A549 (cell line): ENCODE measurements at regions not wholly inside any gene's neighbourhood (a gene's known extent, or its start where the extent isn't known, plus 50 kb on each side); places are given as distances from the start of the nearest gene placed in this dataset.

Experiments
- ATAC-seq, 2 experiments: fragments of 200-7000 bp in 1 of 2; fragments of >200 bp in 1 of 2; cut with Nextera tagmentation in 1 of 2; cut with Tn5 transposase in 1 of 2; 3 replicates each; pipeline versions ENCODE4 v1.8.0 to v1.9.1; 2018 to 2020; ENCODE audit warnings: mild to moderate bottlenecking in 1 of 2, moderate library complexity in 1 of 2
- CTCF ChIA-PET: fragments of 300-600 bp; sonication (Branson Sonifier 250); formaldehyde crosslinking; extraction: SDS; loops from one replicate; lab custom pipeline; 2021; ENCODE audit warnings: antibody characterized with exemption, inconsistent platforms; lab: Yijun Ruan, JAX
- POLR2A ChIA-PET: fragments of 350-600 bp; formaldehyde crosslinking; extraction: SDS; loops from one replicate; lab custom pipeline; 2021; ENCODE audit warnings: antibody characterized with exemption, inconsistent platforms; lab: Yijun Ruan, JAX
- DNase-seq, 2 experiments: peaks; one replicate each; pipeline versions ENCODE4 v3.0.0 to v3.0.0-alpha.2; 2011 to 2016; ENCODE audit warnings: low read depth in 1 of 2, low spot score in 1 of 2
- FAIRE-seq: peaks from 2 replicates; lab custom pipeline; 2011; peaks lifted over from hg19 to GRCh38; lab: Jason Lieb, UNC
- H3K27ac ChIP-seq, 2 experiments: fragments of >200 bp; sonication (Bioruptor Twin); formaldehyde crosslinking; 3 replicates each; pipeline ENCODE4 v1.5.1; 2016 to 2017
- H3K4me1 ChIP-seq: fragments of >200 bp; sonication (Bioruptor Twin); formaldehyde crosslinking; 3 replicates; pipeline ENCODE4 v1.6.1; 2016
- H3K4me2 ChIP-seq: fragments of >200 bp; sonication (Bioruptor Twin); formaldehyde crosslinking; 3 replicates; pipeline ENCODE4 v1.6.1; 2016
- H3K4me3 ChIP-seq: fragments of >200 bp; sonication (Bioruptor Twin); formaldehyde crosslinking; 3 replicates; pipeline ENCODE4 v1.5.1; 2016
- H3K9me3 ChIP-seq: fragments of >200 bp; sonication (Bioruptor Twin); formaldehyde crosslinking; 3 replicates; pipeline ENCODE4 v1.6.1; 2016
- BHLHE40 ChIP-seq: IDR thresholded peaks from 2 replicates; pipeline ENCODE4 v1.6.1; 2012; ENCODE audit warnings: low read depth, low read length, inconsistent platforms
- CBX2 ChIP-seq: fragments of 200-600 bp; sonication (generic); IDR thresholded peaks from 2 replicates; pipeline ENCODE4 v1.6.1; 2016; ENCODE audit warnings: low read depth, mild to moderate bottlenecking, borderline replicate concordance
- CBX8 ChIP-seq: fragments of 200-600 bp; sonication (generic); IDR thresholded peaks from 2 replicates; pipeline ENCODE4 v1.6.1; 2016
- CEBPB ChIP-seq, 2 experiments: fragments of >200 bp in 1 of 2; sonication (Bioruptor Twin) in 1 of 2; formaldehyde crosslinking in 1 of 2; IDR thresholded peaks; 2 replicates each; pipeline ENCODE4 v1.6.1; 2012 to 2016
- CHD4 ChIP-seq: fragments of 200-600 bp; sonication (generic); IDR thresholded peaks from 2 replicates; pipeline ENCODE4 v1.6.1; 2016; ENCODE audit warnings: antibody characterized with exemption, mild to moderate bottlenecking, borderline replicate concordance
- RARB ChIP-seq: fragments of 250-450 bp; sonication (Bioruptor Pico); IDR thresholded peaks from 2 replicates; pipeline ENCODE4 v1.8.0; 2021; ENCODE audit warnings: mild to moderate bottlenecking, moderate library complexity
- RNF2 ChIP-seq: fragments of 200-600 bp; sonication (generic); IDR thresholded peaks from 2 replicates; pipeline ENCODE4 v1.6.1; 2016; ENCODE audit warnings: low read depth, mild to moderate bottlenecking, antibody characterized with exemption, moderate library complexity, borderline replicate concordance
- SMC3 ChIP-seq: fragments of >200 bp; sonication (Bioruptor Twin); formaldehyde crosslinking; IDR thresholded peaks from 3 replicates; pipeline ENCODE4 v1.6.1; 2018; ENCODE audit warnings: inconsistent platforms
- SREBF2 ChIP-seq: fragments of 450-650 bp; IDR thresholded peaks from 2 replicates; pipeline ENCODE4 v1.6.1; 2014; ENCODE audit warnings: mild to moderate bottlenecking, moderate library complexity
- WGBS: methylation state at CpG from one replicate; pipeline ENCODE4 v1.1.6; 2017; ENCODE audit errors: missing lambda C conversion rate; 5-methylcytosine and 5-hydroxymethylcytosine counted together
- TF ChIP-seq, protein P1 (sequence below): fragments of 200-600 bp; sonication (generic); IDR thresholded peaks from 2 replicates; pipeline ENCODE4 v1.6.1; 2016; ENCODE audit warnings: antibody characterized with exemption, mild to moderate bottlenecking, moderate library complexity
- TF ChIP-seq, protein P2 (sequence below): fragments of >200 bp; sonication (Bioruptor Twin); formaldehyde crosslinking; IDR thresholded peaks from 3 replicates; pipeline ENCODE4 v1.6.1; 2016
- TF ChIP-seq, protein P3 (sequence below): IDR thresholded peaks from 2 replicates; pipeline ENCODE4 v1.6.1; 2012

DNA sequence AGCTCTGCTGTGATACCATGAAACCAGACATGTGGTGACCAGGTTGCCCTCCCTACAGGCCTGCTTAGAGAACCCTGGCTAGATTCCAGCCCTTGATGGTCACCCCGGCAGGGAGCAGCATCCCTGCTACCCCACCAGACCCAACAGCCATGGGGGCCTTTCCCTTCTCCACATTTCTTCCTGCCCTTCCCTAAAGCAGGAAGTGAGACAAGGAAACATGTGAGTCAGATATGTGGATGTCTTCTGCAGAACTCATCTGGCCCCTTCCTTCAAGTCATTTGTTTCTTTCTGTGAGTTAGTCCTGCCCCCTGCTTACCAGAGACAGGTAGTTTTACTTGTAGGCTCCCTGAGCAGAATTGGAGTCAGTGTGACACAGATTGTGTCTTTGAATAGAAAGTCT lies 147.1 kb upstream of the USP9Y start:
- Histone ChIP-seq H3K4me3 (no peak overlapping the region), H3K27ac (no peak overlapping the region), H3K4me2 (no peak overlapping the region), H3K9me3 (no peaks in the 10 kb centered on the region), H3K4me1 (0 out of 3 replicates have a peak, but pooled peaks cover 4% of the 10 kb centered on the region)
- no peak for FAIRE-seq
- no peak for TF ChIP-seq CBX8
- no peak for TF ChIP-seq CHD4
- TF ChIP-seq, protein P1, sequence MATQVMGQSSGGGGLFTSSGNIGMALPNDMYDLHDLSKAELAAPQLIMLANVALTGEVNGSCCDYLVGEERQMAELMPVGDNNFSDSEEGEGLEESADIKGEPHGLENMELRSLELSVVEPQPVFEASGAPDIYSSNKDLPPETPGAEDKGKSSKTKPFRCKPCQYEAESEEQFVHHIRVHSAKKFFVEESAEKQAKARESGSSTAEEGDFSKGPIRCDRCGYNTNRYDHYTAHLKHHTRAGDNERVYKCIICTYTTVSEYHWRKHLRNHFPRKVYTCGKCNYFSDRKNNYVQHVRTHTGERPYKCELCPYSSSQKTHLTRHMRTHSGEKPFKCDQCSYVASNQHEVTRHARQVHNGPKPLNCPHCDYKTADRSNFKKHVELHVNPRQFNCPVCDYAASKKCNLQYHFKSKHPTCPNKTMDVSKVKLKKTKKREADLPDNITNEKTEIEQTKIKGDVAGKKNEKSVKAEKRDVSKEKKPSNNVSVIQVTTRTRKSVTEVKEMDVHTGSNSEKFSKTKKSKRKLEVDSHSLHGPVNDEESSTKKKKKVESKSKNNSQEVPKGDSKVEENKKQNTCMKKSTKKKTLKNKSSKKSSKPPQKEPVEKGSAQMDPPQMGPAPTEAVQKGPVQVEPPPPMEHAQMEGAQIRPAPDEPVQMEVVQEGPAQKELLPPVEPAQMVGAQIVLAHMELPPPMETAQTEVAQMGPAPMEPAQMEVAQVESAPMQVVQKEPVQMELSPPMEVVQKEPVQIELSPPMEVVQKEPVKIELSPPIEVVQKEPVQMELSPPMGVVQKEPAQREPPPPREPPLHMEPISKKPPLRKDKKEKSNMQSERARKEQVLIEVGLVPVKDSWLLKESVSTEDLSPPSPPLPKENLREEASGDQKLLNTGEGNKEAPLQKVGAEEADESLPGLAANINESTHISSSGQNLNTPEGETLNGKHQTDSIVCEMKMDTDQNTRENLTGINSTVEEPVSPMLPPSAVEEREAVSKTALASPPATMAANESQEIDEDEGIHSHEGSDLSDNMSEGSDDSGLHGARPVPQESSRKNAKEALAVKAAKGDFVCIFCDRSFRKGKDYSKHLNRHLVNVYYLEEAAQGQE = no peak
- no peak for TF ChIP-seq RARB (CRISPR knock-in tag)
- TF ChIP-seq BHLHE40 = no peak
- POLR2A ChIA-PET = no interaction called here
- no peak for ATAC-seq
- no CpG with 5 or more reads among the region's 1 CpG for WGBS
- no peak for DNase-seq
- CTCF ChIA-PET = no interaction called here

DNA sequence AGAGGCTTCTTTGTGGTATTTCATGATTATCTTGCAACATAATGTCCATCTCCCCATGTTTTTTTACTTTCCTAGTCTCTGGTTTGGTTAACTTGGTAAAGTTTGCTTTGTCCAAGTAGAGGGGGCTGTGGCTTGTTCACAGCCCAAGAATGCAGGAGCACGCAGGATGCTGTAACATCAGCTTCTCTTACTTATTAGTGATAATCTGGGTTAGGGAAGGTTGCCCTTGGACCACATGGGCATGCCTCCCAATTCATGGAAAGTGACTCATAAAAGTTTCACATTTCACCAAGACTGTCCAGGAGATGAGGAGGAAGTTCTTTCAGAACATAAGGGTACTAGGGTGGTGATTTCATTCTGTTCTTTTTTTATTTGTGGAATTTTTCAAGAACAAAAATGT lies 146.0 kb upstream of the USP9Y start:
- 0 out of 3 replicates have a peak, but pooled peaks cover 4% of the 10 kb centered on the region for H3K4me1 ChIP-seq
- ChIA-PET CTCF (no interaction called here), POLR2A (no interaction called here)
- TF ChIP-seq, protein P2, sequence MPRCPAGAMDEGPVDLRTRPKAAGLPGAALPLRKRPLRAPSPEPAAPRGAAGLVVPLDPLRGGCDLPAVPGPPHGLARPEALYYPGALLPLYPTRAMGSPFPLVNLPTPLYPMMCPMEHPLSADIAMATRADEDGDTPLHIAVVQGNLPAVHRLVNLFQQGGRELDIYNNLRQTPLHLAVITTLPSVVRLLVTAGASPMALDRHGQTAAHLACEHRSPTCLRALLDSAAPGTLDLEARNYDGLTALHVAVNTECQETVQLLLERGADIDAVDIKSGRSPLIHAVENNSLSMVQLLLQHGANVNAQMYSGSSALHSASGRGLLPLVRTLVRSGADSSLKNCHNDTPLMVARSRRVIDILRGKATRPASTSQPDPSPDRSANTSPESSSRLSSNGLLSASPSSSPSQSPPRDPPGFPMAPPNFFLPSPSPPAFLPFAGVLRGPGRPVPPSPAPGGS = no peak
- TF ChIP-seq SMC3 (no peak), RNF2 (no peak), CEBPB (IDR thresholded peaks at IDR 0.05) (no peak), CBX2 (no peak), SREBF2 (no peak)
- TF ChIP-seq, protein P3, sequence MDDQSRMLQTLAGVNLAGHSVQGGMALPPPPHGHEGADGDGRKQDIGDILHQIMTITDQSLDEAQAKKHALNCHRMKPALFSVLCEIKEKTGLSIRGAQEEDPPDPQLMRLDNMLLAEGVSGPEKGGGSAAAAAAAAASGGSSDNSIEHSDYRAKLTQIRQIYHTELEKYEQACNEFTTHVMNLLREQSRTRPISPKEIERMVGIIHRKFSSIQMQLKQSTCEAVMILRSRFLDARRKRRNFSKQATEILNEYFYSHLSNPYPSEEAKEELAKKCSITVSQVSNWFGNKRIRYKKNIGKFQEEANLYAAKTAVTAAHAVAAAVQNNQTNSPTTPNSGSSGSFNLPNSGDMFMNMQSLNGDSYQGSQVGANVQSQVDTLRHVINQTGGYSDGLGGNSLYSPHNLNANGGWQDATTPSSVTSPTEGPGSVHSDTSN = no peak
- peak in 1 of 2 experiments; percentile 47; a peak in 1 of 6 replicates for ATAC-seq
- 0% methylated on average over 1 of the region's 1 CpG for WGBS
- no peak overlapping the region for H3K27ac ChIP-seq
- peak in 1 of 2 experiments; percentile 6 for DNase-seq
- no peaks in the 10 kb centered on the region for H3K9me3 ChIP-seq
- H3K4me3 ChIP-seq = no peak overlapping the region
- FAIRE-seq = no peak
- H3K4me2 ChIP-seq = peak overlapping the region; percentile 17; the same call in 1 of the 3 replicates

DNA sequence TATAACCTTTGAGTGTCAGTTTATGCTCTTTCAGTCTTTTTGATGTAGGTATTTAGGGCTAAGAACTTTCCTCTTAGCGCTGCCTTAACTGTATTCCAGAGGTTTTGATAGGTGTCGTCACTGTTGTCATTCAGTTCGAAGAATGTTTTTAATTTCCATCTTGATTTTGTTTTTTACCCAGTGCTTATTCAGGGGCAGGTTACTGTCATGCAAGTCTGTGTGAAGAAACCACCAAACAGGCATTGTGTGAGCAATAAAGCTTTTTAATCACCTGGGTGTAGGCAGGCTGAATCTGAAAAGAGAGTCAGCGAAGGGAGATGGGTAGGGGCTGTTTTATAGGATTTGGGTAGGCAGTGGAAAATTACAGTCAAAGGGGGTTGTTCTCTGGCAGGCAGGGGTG lies 142.0 kb upstream of the USP9Y start:
- ChIA-PET CTCF (no interaction called here), POLR2A (no interaction called here)
- WGBS = 64% methylated on average over 4 of the region's 4 CpGs
- no peaks in the 10 kb centered on the region for H3K9me3 ChIP-seq
- FAIRE-seq (no peak), ATAC-seq (no peak), DNase-seq (no peak)
- H3K4me3 ChIP-seq = no peak overlapping the region
- H3K4me2 ChIP-seq = no peak overlapping the region
- no peak overlapping the region for H3K27ac ChIP-seq
- no peak for TF ChIP-seq CBX8
- TF ChIP-seq, protein P1 = no peak
- H3K4me1 ChIP-seq = 0 out of 3 replicates have a peak, but pooled peaks cover 4% of the 10 kb centered on the region
